DND-41 (cell line): ENCODE measurements at regions not wholly inside any gene's neighbourhood (a gene's known extent, or its start where the extent isn't known, plus 50 kb on each side); places are given as distances from the start of the nearest gene placed in this dataset.

ENCODE experiments used
- ATAC-seq: fragments of 200-7000 bp; cut with Tn5 transposase; 3 replicates; pipeline ENCODE4 v1.9.1; 2021; ENCODE audit warnings: low read depth; ENCODE audit not compliant: insufficient read depth
- DNase-seq: peaks from one replicate; pipeline ENCODE4 v3.0.0-alpha.2; 2020
- H2AFZ ChIP-seq: 2 replicates; pipeline ENCODE4 v1.6.0; 2012; ENCODE audit warnings: low read depth, low read length
- H3K27ac ChIP-seq: 2 replicates; pipeline ENCODE4 v1.5.1; 2012; ENCODE audit warnings: low read length, inconsistent platforms
- H3K27me3 ChIP-seq: fragments of 200-600 bp; sonication (generic); 2 replicates; pipeline ENCODE4 v1.6.0; 2012; ENCODE audit warnings: low read length, mild to moderate bottlenecking, inconsistent platforms; ENCODE audit not compliant: insufficient read depth, poor library complexity
- H3K36me3 ChIP-seq: 2 replicates; pipeline ENCODE4 v1.5.1; 2012; ENCODE audit warnings: low read length, inconsistent platforms; ENCODE audit not compliant: insufficient read depth
- H3K4me1 ChIP-seq: 2 replicates; pipeline ENCODE4 v1.5.1; 2012; ENCODE audit warnings: mild to moderate bottlenecking, low read length; ENCODE audit not compliant: insufficient read depth
- H3K4me2 ChIP-seq: 2 replicates; pipeline ENCODE4 v1.6.0; 2012; ENCODE audit warnings: mild to moderate bottlenecking, moderate library complexity, low read length, inconsistent platforms; ENCODE audit not compliant: insufficient read depth
- H3K4me3 ChIP-seq, 2 experiments: fragments of 200-600 bp in 1 of 2; shearing (Covaris generic) in 1 of 2; 2 replicates each; pipeline ENCODE4 v1.5.1; 2012 to 2016; ENCODE audit warnings: inconsistent platforms in 2 of 2, low read length in 2 of 2, mild to moderate bottlenecking in 2 of 2, low read depth in 1 of 2, moderate library complexity in 1 of 2
- H3K79me2 ChIP-seq: 2 replicates; pipeline ENCODE4 v1.6.0; 2012; ENCODE audit warnings: low read length, inconsistent platforms; ENCODE audit not compliant: insufficient read depth
- H3K9ac ChIP-seq: 2 replicates; pipeline ENCODE4 v1.6.0; 2012; ENCODE audit warnings: low read depth, mild to moderate bottlenecking, inconsistent platforms, low read length, moderate library complexity
- H3K9me3 ChIP-seq: 2 replicates; pipeline ENCODE4 v1.5.1; 2012; ENCODE audit warnings: low read length, moderate library complexity, mild to moderate bottlenecking, inconsistent platforms; ENCODE audit not compliant: insufficient read depth, severe bottlenecking
- H4K20me1 ChIP-seq: 2 replicates; pipeline ENCODE4 v1.6.0; 2012; ENCODE audit warnings: low read length; ENCODE audit not compliant: insufficient read depth
- CTCF ChIP-seq: IDR thresholded peaks from 2 replicates; pipeline ENCODE4 v1.5.1; 2012; ENCODE audit warnings: borderline replicate concordance, low read length, moderate library complexity, mild to moderate bottlenecking; ENCODE audit not compliant: poor library complexity, severe bottlenecking; ENCODE audit errors: extremely low read depth
- EZH2 ChIP-seq: IDR thresholded peaks from 3 replicates; pipeline ENCODE4 v1.6.1; 2012; ENCODE audit warnings: borderline replicate concordance, low read depth, mild to moderate bottlenecking, moderate library complexity, low read length, inconsistent platforms; ENCODE audit not compliant: severe bottlenecking

DNA sequence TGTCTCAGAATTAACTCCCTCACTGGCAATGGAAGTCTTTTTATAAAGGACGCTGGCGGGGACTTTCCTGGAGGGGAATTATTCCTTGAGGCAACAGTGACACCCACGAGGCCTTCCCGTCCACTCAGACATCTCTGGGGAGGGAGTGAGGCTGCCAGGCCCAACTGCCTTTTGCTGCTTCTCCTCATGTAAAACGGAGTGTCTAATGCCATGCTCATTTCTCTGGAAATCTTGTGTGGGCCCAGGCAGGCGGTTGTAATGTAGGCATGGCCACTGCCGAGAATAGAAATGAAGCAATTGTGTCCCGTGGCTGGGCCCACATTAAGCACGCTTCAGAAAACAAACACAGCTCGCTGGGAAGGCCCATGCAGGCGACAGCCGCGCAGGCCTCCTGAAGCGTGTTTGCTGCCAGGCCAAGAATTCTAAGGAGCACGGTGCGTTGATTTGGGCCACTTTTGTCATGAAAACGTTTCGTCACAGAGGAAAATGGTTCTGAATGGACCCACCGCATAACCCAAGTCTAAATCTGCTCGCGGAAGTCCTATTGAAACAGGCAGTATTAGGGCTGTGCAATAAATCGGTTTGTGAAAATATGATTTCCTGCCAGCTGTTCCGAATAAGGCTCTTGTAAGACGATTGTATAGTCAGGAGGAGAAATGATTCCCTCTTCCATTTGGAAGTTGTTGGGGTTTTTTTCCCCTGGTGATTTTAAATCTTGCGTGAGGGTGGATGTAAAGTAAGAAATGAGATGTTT is 104.2 kb upstream of the CHST15 start:
- Histone ChIP-seq H2AFZ (no peak overlapping the region), H3K36me3 (no peaks in the 10 kb centered on the region), H3K4me2 (no peak overlapping the region), H3K9ac (no peak overlapping the region), H3K4me3 (no peak overlapping the region), H3K4me1 (peaks cover 12% of the 10 kb centered on the region), H3K27me3 (no peaks in the 10 kb centered on the region), H4K20me1 (no peaks in the 10 kb centered on the region), H3K79me2 (no peaks in the 10 kb centered on the region), H3K9me3 (no peaks in the 10 kb centered on the region), H3K27ac (no peak overlapping the region)
- ATAC-seq: no peak
- TF ChIP-seq EZH2: no peak
- no peak for TF ChIP-seq CTCF
- no peak for DNase-seq

GRCh38 chr10:124196659-124197058 is 103.3 kb upstream of the CHST15 start:
- Histone ChIP-seq H3K9ac (no peak overlapping the region), H3K4me1 (peaks cover 12% of the 10 kb centered on the region), H3K27me3 (no peaks in the 10 kb centered on the region), H3K27ac (no peak overlapping the region), H3K9me3 (no peaks in the 10 kb centered on the region), H3K4me3 (no peak overlapping the region), H3K36me3 (no peaks in the 10 kb centered on the region), H3K4me2 (no peak overlapping the region), H2AFZ (no peak overlapping the region), H4K20me1 (no peaks in the 10 kb centered on the region), H3K79me2 (no peaks in the 10 kb centered on the region)
- TF ChIP-seq EZH2: no peak
- DNase-seq (no peak), ATAC-seq (peak; percentile 31; the same call in 1 of the 3 replicates)

GRCh38 chr10:124194199-124194824 is 100.9 kb upstream of the CHST15 start:
- Histone ChIP-seq H3K4me1 (peaks cover 12% of the 10 kb centered on the region), H3K79me2 (no peaks in the 10 kb centered on the region), H3K4me2 (no peak overlapping the region), H3K9ac (no peak overlapping the region), H3K27me3 (no peaks in the 10 kb centered on the region), H3K36me3 (no peaks in the 10 kb centered on the region), H4K20me1 (no peaks in the 10 kb centered on the region), H3K9me3 (no peaks in the 10 kb centered on the region), H3K4me3 (no peak overlapping the region), H3K27ac (no peak overlapping the region), H2AFZ (no peak overlapping the region)
- DNase-seq: no peak
- ATAC-seq: no peak
- no peak for TF ChIP-seq EZH2
- TF ChIP-seq CTCF: no peak

GRCh38 chr10:124193309-124193696 is 99.9 kb upstream of the CHST15 start:
- Histone ChIP-seq H3K4me3 (no peak overlapping the region), H3K4me1 (peaks cover 10% of the 10 kb centered on the region), H2AFZ (no peak overlapping the region), H4K20me1 (no peaks in the 10 kb centered on the region), H3K9me3 (no peaks in the 10 kb centered on the region), H3K27ac (no peak overlapping the region), H3K9ac (no peak overlapping the region), H3K27me3 (no peaks in the 10 kb centered on the region), H3K36me3 (no peaks in the 10 kb centered on the region), H3K79me2 (no peaks in the 10 kb centered on the region), H3K4me2 (no peak overlapping the region)
- no peak for TF ChIP-seq EZH2
- no peak for TF ChIP-seq CTCF
- DNase-seq: no peak
- ATAC-seq: no peak
